ENCODE measurements at regions not wholly inside any gene's neighbourhood (a gene's known extent, or its start where the extent isn't known, plus 50 kb on each side); places are given as distances from the start of the nearest gene placed in this dataset.

DNA sequence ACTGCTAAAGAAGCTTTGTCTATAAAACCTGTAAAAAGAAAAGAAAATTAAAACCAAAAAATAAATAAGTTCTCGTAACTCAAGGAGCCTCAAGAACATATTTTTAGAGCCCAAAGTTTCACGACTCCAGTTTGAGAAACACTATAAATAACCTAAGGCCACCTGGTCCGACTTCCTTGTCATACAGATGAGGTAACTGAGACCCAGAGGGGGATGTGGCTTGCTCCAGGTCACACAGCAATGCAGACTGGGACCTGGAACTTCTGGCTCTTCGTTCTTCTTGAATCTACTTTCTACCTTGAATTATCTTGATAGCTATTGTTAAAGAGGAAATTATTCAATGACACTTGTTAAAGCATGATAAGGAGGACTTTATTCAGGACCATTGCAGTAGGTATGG lies 514.8 kb downstream of the CDK5RAP2 start:
- BruUV-seq (replicated peaks) = no TSS peak

More for the DNA sequence above, 514.8 kb downstream of the CDK5RAP2 start:
- Histone ChIP-seq H3K9me1 (replicated peaks; ENCODE audit: control insufficient read depth, extremely low read depth, insufficient read depth, low read length) (no peaks in the 10 kb centered on the region), H3K9me3 (replicated peaks; ENCODE audit: control insufficient read depth, insufficient read depth, low read length) (peaks cover 5% of the 10 kb centered on the region), H3K27me3 (ENCODE audit: control insufficient read depth in 2 of 2, insufficient read depth in 2 of 2, low read length in 2 of 2) (no peaks in the 10 kb centered on the region), H3K4me2 (ENCODE audit: insufficient read depth, low read length) (no peak overlapping the region), H3K27ac (ENCODE audit: insufficient read depth, low read depth, low read length) (no peak overlapping the region), H3K4me1 (ENCODE audit: control insufficient read depth, extremely low read depth, insufficient read depth, low read length) (no peaks in the 10 kb centered on the region), H3K9ac (replicated peaks; ENCODE audit: extremely low read depth, insufficient read depth, low read length) (no peak overlapping the region), H2AFZ (ENCODE audit: low read depth, low read length) (no peak overlapping the region), H3K36me3 (ENCODE audit: control insufficient read depth in 2 of 2, extremely low read depth in 1 of 2, insufficient read depth in 2 of 2, low read length in 2 of 2) (no peaks in the 10 kb centered on the region), H4K20me1 (replicated peaks; ENCODE audit: control insufficient read depth, extremely low read depth, insufficient read depth, low read length) (no peaks in the 10 kb centered on the region), H3K79me2 (ENCODE audit: control insufficient read depth, insufficient read depth, low read length) (no peaks in the 10 kb centered on the region), H3K4me3 (replicated peaks in 1 of 3; ENCODE audit: insufficient read depth in 1 of 3, low read depth in 1 of 3, low read length in 3 of 3) (no peak overlapping the region)
- no peak for FAIRE-seq
- ChIA-PET POLR2A (no interaction called here), CTCF (no interaction called here)
- DNase-seq (ENCODE audit: low read depth, low spot score) = no peak
- intact Hi-C loops (cut with micrococcal nuclease) = no loop called here
- TF ChIP-seq, protein P1, sequence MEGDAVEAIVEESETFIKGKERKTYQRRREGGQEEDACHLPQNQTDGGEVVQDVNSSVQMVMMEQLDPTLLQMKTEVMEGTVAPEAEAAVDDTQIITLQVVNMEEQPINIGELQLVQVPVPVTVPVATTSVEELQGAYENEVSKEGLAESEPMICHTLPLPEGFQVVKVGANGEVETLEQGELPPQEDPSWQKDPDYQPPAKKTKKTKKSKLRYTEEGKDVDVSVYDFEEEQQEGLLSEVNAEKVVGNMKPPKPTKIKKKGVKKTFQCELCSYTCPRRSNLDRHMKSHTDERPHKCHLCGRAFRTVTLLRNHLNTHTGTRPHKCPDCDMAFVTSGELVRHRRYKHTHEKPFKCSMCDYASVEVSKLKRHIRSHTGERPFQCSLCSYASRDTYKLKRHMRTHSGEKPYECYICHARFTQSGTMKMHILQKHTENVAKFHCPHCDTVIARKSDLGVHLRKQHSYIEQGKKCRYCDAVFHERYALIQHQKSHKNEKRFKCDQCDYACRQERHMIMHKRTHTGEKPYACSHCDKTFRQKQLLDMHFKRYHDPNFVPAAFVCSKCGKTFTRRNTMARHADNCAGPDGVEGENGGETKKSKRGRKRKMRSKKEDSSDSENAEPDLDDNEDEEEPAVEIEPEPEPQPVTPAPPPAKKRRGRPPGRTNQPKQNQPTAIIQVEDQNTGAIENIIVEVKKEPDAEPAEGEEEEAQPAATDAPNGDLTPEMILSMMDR (IDR thresholded peaks at IDR 0.05; ENCODE audit: extremely low read depth in 1 of 2, insufficient read depth in 1 of 2, low read depth in 1 of 2, low read length in 2 of 2) = no peak
- TF ChIP-seq JUN (IDR thresholded peaks at IDR 0.05; ENCODE audit: borderline replicate concordance, insufficient read depth, insufficient read length, low read depth) = no peak
- no peak for TF ChIP-seq FOS (IDR thresholded peaks at IDR 0.05; ENCODE audit: borderline replicate concordance, insufficient read depth, low read length)
- TF ChIP-seq MYC (IDR thresholded peaks at IDR 0.05; ENCODE audit: low read depth, low read length) = no peak
- TF ChIP-seq GATA2 (IDR thresholded peaks at IDR 0.05; ENCODE audit: insufficient read depth, insufficient read length, low read depth, low read length) = no peak
- TF ChIP-seq, protein P2, sequence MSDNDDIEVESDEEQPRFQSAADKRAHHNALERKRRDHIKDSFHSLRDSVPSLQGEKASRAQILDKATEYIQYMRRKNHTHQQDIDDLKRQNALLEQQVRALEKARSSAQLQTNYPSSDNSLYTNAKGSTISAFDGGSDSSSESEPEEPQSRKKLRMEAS (IDR thresholded peaks at IDR 0.05; ENCODE audit: insufficient read depth, insufficient read length) = no peak
- no peak for TF ChIP-seq POLR2AphosphoS5 (IDR thresholded peaks at IDR 0.05; ENCODE audit: insufficient read depth, low read depth, low read length)
- no peak for TF ChIP-seq EZH2 (IDR thresholded peaks at IDR 0.05; ENCODE audit: borderline replicate concordance, low read depth, low read length, severe bottlenecking)
- TF ChIP-seq POLR2A (IDR thresholded peaks at IDR 0.05; ENCODE audit: low read depth, low read length) = no peak
- dilution Hi-C loops (cut with MboI; ENCODE audit: extremely low pct_ligation_motif_present, low sequenced_read_pairs) = no loop called here

Data from endothelial cell of umbilical vein (primary cell).